ENCODE measurements at regions not wholly inside any gene's neighbourhood (a gene's known extent, or its start where the extent isn't known, plus 50 kb on each side); places are given as distances from the start of the nearest gene placed in this dataset.

GRCh38 chr9:86653466-86653865, 293.8 kb downstream of the GAS1 start:
- Mint-ChIP-seq H3K27ac (ENCODE audit: unreplicated experiment) (no peak overlapping the region), H3K36me3 (ENCODE audit: insufficient read depth, unreplicated experiment) (no peaks in the 10 kb centered on the region), H3K4me3 (ENCODE audit: low read depth, unreplicated experiment) (no peak overlapping the region), H3K4me1 (ENCODE audit: low read depth, unreplicated experiment) (no peaks in the 10 kb centered on the region), H3K27me3 (ENCODE audit: unreplicated experiment) (peaks cover 17% of the 10 kb centered on the region), H3K9me3 (ENCODE audit: low read depth, unreplicated experiment) (no peaks in the 10 kb centered on the region)
- no TSS peak for BruUV-seq (replicated peaks)
- no peak for DNase-seq
- intact Hi-C loops (cut with micrococcal nuclease; ENCODE audit: unreplicated experiment): no loop called here
- TF ChIP-seq CTCF (IDR thresholded peaks at IDR 0.05; ENCODE audit: unreplicated experiment): no peak
- CTCF ChIA-PET: no interaction called here

- H3K27me3 Mint-ChIP-seq (ENCODE audit: unreplicated experiment): peaks cover 13% of the 10 kb centered on the region
- no peaks in the 10 kb centered on the region for H3K4me1 Mint-ChIP-seq (ENCODE audit: low read depth, unreplicated experiment)
- no peak overlapping the region for H3K27ac Mint-ChIP-seq (ENCODE audit: unreplicated experiment)
- no peaks in the 10 kb centered on the region for H3K36me3 Mint-ChIP-seq (ENCODE audit: insufficient read depth, unreplicated experiment)
- H3K9me3 Mint-ChIP-seq (ENCODE audit: low read depth, unreplicated experiment): no peaks in the 10 kb centered on the region
- DNase-seq: no peak
- CTCF ChIA-PET: no interaction called here
- TF ChIP-seq CTCF (IDR thresholded peaks at IDR 0.05; ENCODE audit: unreplicated experiment): no peak
- no TSS peak for BruUV-seq (replicated peaks)
- intact Hi-C loops (cut with micrococcal nuclease; ENCODE audit: unreplicated experiment): no loop called here
- H3K4me3 Mint-ChIP-seq (ENCODE audit: low read depth, unreplicated experiment): no peak overlapping the region
Observed at GRCh38 chr9:86652736-86653135, 294.6 kb downstream of the GAS1 start.

- CTCF ChIA-PET: no interaction called here
- H3K27me3 Mint-ChIP-seq (ENCODE audit: unreplicated experiment): no peaks in the 10 kb centered on the region
Observed at GRCh38 chr9:86649913-86650312, 295.7 kb upstream of the TUT7 start.

GRCh38 chr9:86648828-86649170, 294.6 kb upstream of the TUT7 start:
- Mint-ChIP-seq H3K4me3 (ENCODE audit: low read depth, unreplicated experiment) (no peak overlapping the region), H3K4me1 (ENCODE audit: low read depth, unreplicated experiment) (no peaks in the 10 kb centered on the region), H3K27ac (ENCODE audit: unreplicated experiment) (no peak overlapping the region), H3K36me3 (ENCODE audit: insufficient read depth, unreplicated experiment) (no peaks in the 10 kb centered on the region), H3K9me3 (ENCODE audit: low read depth, unreplicated experiment) (no peaks in the 10 kb centered on the region), H3K27me3 (ENCODE audit: unreplicated experiment) (no peaks in the 10 kb centered on the region)
- intact Hi-C loops (cut with micrococcal nuclease; ENCODE audit: unreplicated experiment): no loop called here
- DNase-seq: no peak
- CTCF ChIA-PET: no interaction called here
- no peak for TF ChIP-seq CTCF (IDR thresholded peaks at IDR 0.05; ENCODE audit: unreplicated experiment)
- no TSS peak for BruUV-seq (replicated peaks)

More at GRCh38 chr9:86649913-86650312, 295.7 kb upstream of the TUT7 start:
- Mint-ChIP-seq H3K27ac (ENCODE audit: unreplicated experiment) (no peak overlapping the region), H3K9me3 (ENCODE audit: low read depth, unreplicated experiment) (no peaks in the 10 kb centered on the region), H3K4me1 (ENCODE audit: low read depth, unreplicated experiment) (no peaks in the 10 kb centered on the region), H3K4me3 (ENCODE audit: low read depth, unreplicated experiment) (no peak overlapping the region), H3K36me3 (ENCODE audit: insufficient read depth, unreplicated experiment) (no peaks in the 10 kb centered on the region)
- no peak for DNase-seq
- TF ChIP-seq CTCF (IDR thresholded peaks at IDR 0.05; ENCODE audit: unreplicated experiment): no peak
- no TSS peak for BruUV-seq (replicated peaks)
- intact Hi-C loops (cut with micrococcal nuclease; ENCODE audit: unreplicated experiment): no loop called here
